ENCODE measurements at regions not wholly inside any gene's neighbourhood (a gene's known extent, or its start where the extent isn't known, plus 50 kb on each side); places are given as distances from the start of the nearest gene placed in this dataset.

GRCh38 chr6:144590532-144590931 is 305.4 kb downstream of the UTRN start:
- no peak for TF ChIP-seq CTCF (IDR thresholded peaks at IDR 0.05)
- TF ChIP-seq POLR2A (IDR thresholded peaks at IDR 0.05), result no peak
